ENCODE measurements at regions not wholly inside any gene's neighbourhood (a gene's known extent, or its start where the extent isn't known, plus 50 kb on each side); places are given as distances from the start of the nearest gene placed in this dataset.
"Not testable (repeated sequence)": the region's sequence is repeated elsewhere in the genome, so short reads cannot be mapped to it uniquely, and the experiment has no call there.

DNA sequence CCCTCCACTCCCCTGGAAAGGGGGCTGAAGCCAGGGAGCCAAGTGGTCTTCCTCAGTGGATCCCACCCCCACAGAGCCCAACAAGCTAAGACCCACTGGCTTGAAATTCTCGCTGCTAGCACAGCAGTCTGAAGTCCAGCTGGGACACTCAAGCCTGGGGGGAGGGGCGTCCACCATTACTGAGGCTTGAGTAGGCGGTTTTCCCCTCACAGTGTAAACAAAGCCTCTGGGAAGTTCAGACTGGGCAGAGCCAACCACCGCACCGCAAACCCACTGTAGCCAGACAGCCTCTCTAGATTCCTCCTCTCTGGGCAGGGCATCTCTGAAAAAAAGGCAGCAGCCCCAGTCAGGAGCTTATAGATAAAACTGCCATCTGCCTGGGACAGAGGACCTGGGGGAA is 114.4 kb upstream of the GNAI1 start:
- TF ChIP-seq JUN (IDR thresholded peaks at IDR 0.05; ENCODE audit: borderline replicate concordance, insufficient read depth, insufficient read length, low read depth); POLR2A (IDR thresholded peaks at IDR 0.05; ENCODE audit: low read depth, low read length); POLR2AphosphoS5 (IDR thresholded peaks at IDR 0.05; ENCODE audit: insufficient read depth, low read depth, low read length): not testable (repeated sequence)
- TF ChIP-seq, protein P1, sequence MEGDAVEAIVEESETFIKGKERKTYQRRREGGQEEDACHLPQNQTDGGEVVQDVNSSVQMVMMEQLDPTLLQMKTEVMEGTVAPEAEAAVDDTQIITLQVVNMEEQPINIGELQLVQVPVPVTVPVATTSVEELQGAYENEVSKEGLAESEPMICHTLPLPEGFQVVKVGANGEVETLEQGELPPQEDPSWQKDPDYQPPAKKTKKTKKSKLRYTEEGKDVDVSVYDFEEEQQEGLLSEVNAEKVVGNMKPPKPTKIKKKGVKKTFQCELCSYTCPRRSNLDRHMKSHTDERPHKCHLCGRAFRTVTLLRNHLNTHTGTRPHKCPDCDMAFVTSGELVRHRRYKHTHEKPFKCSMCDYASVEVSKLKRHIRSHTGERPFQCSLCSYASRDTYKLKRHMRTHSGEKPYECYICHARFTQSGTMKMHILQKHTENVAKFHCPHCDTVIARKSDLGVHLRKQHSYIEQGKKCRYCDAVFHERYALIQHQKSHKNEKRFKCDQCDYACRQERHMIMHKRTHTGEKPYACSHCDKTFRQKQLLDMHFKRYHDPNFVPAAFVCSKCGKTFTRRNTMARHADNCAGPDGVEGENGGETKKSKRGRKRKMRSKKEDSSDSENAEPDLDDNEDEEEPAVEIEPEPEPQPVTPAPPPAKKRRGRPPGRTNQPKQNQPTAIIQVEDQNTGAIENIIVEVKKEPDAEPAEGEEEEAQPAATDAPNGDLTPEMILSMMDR (IDR thresholded peaks at IDR 0.05; ENCODE audit: extremely low read depth in 1 of 2, insufficient read depth in 1 of 2, low read depth in 1 of 2, low read length in 2 of 2): not testable (repeated sequence)

Data from endothelial cell of umbilical vein (primary cell).